Uterus (tissue), 3 donors: ENCODE measurements at regions not wholly inside any gene's neighbourhood (a gene's known extent, or its start where the extent isn't known, plus 50 kb on each side); places are given as distances from the start of the nearest gene placed in this dataset.
A peak's percentile ranks its signal among the peaks of the same experiment; 100 is the strongest.
"Not testable (repeated sequence)": the region's sequence is repeated elsewhere in the genome, so short reads cannot be mapped to it uniquely, and the experiment has no call there.

Experiments
- DNase-seq, 2 donors: peaks; one replicate each; pipeline ENCODE4 v3.0.0-alpha.2; 2019 to 2020
- H3K27ac ChIP-seq, 2 donors: fragments of 200-600 bp; sonication (generic); 1 replicate in 1 of 2; 2 replicates in 1 of 2; pipeline ENCODE4 v1.5.1; 2016 to 2018
- H3K27me3 ChIP-seq, 2 donors: fragments of 200-600 bp; sonication (generic); one replicate each; pipeline ENCODE4 v1.5.1; 2018 to 2019; ENCODE audit warnings: control low read depth in 1 of 2
- H3K36me3 ChIP-seq, 2 donors: fragments of 200-600 bp; sonication (generic); one replicate each; pipeline ENCODE4 v1.5.1; 2019; ENCODE audit warnings: control low read depth in 1 of 2
- H3K4me1 ChIP-seq, 2 donors: fragments of 200-600 bp; sonication (generic); one replicate each; pipeline ENCODE4 v1.5.1; 2018 to 2019; ENCODE audit warnings: control low read depth in 1 of 2
- H3K4me3 ChIP-seq, 2 donors: fragments of 200-600 bp; sonication (generic); 1 replicate in 1 of 2; 2 replicates in 1 of 2; pipeline ENCODE4 v1.5.1; 2018 to 2019; ENCODE audit warnings: mild to moderate bottlenecking in 1 of 2
- H3K9me3 ChIP-seq, 2 donors: fragments of 200-600 bp; sonication (generic); one replicate each; pipeline ENCODE4 v1.5.1; 2019; ENCODE audit warnings: control low read depth in 1 of 2
- CTCF ChIP-seq, 4 experiments: fragments of 200-600 bp in 2 of 4; fragments of 450-650 bp in 2 of 4; sonication (generic) in 2 of 4; IDR thresholded peaks; one replicate each; pipeline ENCODE4 v1.5.1; 2016 to 2019; ENCODE audit warnings: antibody characterized with exemption in 4 of 4, mild to moderate bottlenecking in 2 of 4, moderate library complexity in 1 of 4
- POLR2A ChIP-seq, 2 donors: fragments of 450-650 bp; IDR thresholded peaks; one replicate each; pipeline ENCODE4 v1.6.1; 2016; ENCODE audit warnings: antibody characterized with exemption in 2 of 2, mild to moderate bottlenecking in 1 of 2, moderate library complexity in 1 of 2
- intact Hi-C: fragments of 100-400 bp; cut with DNase I; formaldehyde crosslinking; loops from one replicate; pipeline ENCODE4 v1.15.1; 2023; ENCODE audit warnings: low total_unique reads
- donor health status: DM: yes; HTN: yes; CAD: no.

GRCh38 chr16:29578898-29579297, 72.7 kb upstream of the NPIPB12 start:
- H3K27me3 ChIP-seq, intact Hi-C loops, DNase-seq, H3K9me3 ChIP-seq, H3K27ac ChIP-seq, H3K36me3 ChIP-seq, H3K4me1 ChIP-seq, H3K4me3 ChIP-seq: not testable (repeated sequence)

DNA sequence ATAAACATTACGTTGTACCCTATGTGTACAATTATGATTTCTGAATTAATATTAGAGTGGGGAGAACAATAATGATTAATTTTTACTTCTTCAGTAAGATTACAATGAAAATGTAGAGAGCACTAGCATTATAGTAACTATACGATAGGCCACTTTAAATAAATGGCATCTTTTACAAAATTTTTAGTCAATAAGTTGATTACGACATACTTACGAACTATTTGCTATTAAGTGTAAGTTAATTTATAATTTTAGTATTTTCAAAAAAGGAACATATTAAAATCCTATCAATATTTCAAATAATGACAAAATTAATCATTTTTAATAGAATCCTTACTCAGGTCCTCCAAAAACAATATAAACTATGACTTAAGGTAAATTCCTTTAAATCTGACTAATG, 75.6 kb upstream of the NPIPB12 start:
- DNase-seq, H3K9me3 ChIP-seq, intact Hi-C loops, H3K27me3 ChIP-seq, H3K4me3 ChIP-seq, H3K36me3 ChIP-seq, H3K27ac ChIP-seq, H3K4me1 ChIP-seq: not testable (repeated sequence)

GRCh38 chr16:29591919-29592318, 71.1 kb upstream of the SPN start:
- DNase-seq, intact Hi-C loops, H3K9me3 ChIP-seq: not testable (repeated sequence)

DNA sequence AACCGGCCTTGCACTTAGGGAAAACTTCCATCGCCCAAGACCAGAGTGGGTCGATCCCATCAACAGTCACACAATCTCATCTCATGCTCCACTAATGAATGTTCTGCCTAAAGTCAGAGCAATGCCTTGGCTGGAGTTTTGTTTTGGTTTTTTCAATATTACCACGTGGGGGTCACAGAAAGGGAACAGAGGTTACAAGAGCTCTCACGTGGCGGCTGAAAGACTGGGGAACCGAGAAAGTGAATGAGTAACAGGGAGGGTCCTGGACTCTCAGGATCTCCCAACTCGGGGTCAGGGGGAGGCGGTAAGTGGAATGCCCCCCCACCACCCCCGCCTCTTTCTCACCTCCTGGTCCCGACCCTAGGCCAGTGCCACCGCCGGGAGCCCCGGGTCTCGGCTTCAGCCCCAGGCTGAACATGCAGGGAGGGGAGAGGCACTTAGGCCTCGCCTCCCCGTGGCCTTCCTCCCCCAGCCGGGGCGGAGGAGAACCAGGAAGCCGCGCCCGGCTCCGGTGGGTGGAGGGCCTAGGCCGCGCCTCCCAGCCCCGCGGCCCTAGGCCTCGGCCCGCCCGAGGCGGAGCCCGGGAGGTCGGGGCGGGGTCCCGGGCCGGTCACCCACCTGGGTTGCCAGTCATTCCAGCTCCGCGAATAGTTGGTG, 68.7 kb upstream of the SPN start:
- peak overlapping the region; percentile 88 to 92 for H3K27ac ChIP-seq
- intact Hi-C loops, H3K4me1 ChIP-seq, H3K9me3 ChIP-seq, H3K36me3 ChIP-seq, H3K27me3 ChIP-seq: not testable (repeated sequence)
- DNase-seq, result peak in 1 of 2 donors; percentile 44
- H3K4me3 ChIP-seq, result peak overlapping the region; percentile 57 to 70

More at GRCh38 chr16:29591919-29592318, 71.1 kb upstream of the SPN start:
- H3K27me3 ChIP-seq, H3K4me3 ChIP-seq, H3K4me1 ChIP-seq, H3K27ac ChIP-seq, H3K36me3 ChIP-seq: not testable (repeated sequence)

DNA sequence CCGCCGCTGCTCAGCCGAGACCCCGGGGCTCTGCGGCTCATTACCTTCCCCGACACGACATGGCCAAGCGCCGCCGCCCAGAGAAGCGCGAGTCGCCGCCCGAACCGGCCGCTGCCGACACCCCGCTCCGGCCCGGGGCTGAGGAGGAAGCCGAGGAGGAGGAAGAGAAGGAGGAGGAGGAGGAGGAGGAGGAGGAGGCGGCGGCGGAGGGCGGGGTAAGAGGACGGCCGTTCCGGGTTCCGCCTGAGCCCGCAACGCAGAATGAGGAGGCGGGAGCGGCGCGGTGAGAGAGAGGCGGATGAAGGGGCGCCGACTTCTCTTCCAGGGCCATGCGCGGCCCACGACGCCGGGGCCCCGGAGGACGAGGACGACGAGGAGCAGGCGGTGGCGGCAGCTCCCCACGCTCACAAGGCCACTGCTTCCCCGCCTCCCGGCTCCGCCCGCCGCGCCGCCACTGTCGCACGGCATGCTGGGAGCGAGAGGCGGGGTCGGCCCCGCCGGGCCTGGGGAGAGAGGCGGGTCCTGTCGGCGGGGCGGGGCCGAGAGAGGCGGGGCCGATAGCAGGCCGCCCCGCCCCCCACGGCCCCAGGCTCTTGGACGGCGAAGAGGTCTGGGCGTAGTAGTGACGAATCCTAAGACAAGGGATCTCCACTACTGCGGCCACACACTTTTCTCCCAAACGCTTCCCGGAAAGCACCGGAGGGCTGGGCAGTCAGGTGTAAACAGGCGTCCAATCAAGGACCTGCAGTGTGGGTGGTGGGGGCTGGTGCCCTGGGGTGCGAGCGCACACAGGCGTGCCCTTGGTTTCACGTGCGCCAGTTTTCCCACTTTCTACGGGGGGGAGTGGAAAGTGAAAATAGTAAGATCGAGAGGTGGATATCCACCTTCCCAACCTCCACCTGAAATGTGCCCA, 67.9 kb upstream of the SPN start:
- H3K4me1 ChIP-seq, H3K9me3 ChIP-seq, H3K36me3 ChIP-seq, intact Hi-C loops, H3K27me3 ChIP-seq: not testable (repeated sequence)
- peak; percentile 90 to 92 for DNase-seq
- Histone ChIP-seq H3K4me3 (peak overlapping the region; percentile 57 to 70), H3K27ac (peak overlapping the region; percentile 88 to 92)
- peak in 2 of 4 experiments; percentile 13 for TF ChIP-seq CTCF (IDR thresholded peaks at IDR 0.05)
- peak; percentile 60 to 87 for TF ChIP-seq POLR2A (IDR thresholded peaks at IDR 0.05)

GRCh38 chr16:29597030-29597429, 66.0 kb upstream of the SPN start:
- intact Hi-C loops, H3K4me1 ChIP-seq, H3K27ac ChIP-seq, H3K4me3 ChIP-seq, H3K36me3 ChIP-seq, DNase-seq, H3K9me3 ChIP-seq, H3K27me3 ChIP-seq: not testable (repeated sequence)

DNA sequence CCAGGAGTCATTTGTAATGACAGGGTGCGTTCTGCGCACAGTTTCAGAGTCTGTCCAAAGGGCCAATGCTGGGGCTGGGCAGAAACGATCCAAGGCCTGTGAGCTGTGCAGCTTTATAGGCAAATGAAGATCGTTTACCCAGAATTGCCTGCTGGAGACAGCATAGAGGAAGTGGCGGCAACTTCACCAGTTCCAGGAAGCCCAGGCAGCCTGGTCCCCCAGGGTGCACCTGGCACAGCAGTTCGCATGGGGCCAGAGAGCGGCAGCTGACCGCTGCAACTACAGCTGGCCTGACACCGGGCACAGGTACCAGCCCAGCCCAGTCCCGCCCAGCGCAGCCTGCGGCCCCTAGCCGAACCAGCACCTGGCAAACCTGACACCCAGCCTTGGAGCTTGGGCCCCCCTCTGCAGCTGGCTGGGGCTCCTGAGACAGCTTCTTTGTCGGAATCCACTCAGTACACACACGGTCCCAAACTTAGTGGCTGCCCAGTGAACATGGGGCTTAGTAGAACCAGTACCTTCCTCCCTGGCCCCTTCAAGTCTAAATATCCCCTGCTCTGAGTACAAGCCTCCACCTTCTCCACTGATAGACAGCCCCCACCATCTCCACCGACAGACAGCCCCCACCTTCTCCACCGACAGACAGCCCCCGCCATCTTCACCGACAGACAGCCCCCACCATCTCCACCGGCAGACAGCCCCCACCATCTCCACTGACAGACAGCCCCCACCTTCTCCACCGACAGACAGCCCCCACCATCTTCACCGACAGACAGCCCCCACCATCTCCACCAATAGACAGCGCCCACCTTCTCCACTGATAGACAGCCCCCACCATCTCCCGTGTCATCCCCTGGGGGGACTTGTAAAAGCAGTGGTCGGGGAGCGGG, 62.7 kb upstream of the SPN start:
- H3K36me3 ChIP-seq, H3K27ac ChIP-seq, H3K4me1 ChIP-seq, DNase-seq, H3K27me3 ChIP-seq, H3K4me3 ChIP-seq, intact Hi-C loops, H3K9me3 ChIP-seq: not testable (repeated sequence)

DNA sequence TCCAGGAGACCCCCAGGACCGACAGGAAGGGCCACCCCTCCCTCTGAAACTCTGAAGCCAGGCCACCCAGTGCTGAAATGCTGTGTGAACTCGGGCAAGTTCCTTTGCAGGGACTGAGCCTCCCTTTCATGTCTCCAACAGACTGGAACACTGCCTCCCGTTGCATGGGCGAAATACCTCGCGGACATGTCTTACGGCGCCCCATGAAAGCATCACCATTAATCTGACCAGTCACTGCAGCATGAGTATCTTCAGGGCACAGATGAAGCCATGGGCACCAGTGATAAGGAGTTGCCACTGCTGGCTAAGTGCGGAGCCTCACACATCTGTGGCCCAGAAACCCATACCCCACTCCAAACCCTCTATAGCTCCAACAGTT, 60.8 kb upstream of the SPN start:
- not testable (repeated sequence) for DNase-seq

DNA sequence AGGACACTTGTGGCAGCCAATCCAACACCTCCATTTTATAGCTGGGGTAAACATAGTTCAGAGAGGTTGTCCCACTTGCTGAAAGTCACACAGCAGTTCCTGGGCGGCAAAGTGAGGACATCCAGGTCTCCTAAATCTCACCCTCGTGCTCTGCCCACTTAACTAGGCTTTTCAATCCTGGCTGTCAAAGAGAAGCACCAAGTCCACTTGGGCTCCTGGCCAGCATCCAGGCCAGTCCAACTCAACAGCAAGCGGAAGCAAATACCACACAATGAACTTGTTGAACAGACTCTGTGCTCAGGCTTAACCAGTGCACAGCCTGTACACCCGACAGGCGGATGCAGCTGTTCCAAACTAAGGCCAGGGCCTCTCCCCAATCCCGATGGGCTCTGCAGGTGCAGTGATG, 60.4 kb upstream of the SPN start:
- H3K9me3 ChIP-seq, H3K4me1 ChIP-seq, H3K27me3 ChIP-seq, H3K36me3 ChIP-seq, H3K27ac ChIP-seq, H3K4me3 ChIP-seq, intact Hi-C loops, DNase-seq: not testable (repeated sequence)

More for the DNA sequence above, 60.8 kb upstream of the SPN start:
- intact Hi-C loops, H3K4me1 ChIP-seq, H3K4me3 ChIP-seq, H3K9me3 ChIP-seq, H3K27me3 ChIP-seq, H3K36me3 ChIP-seq: not testable (repeated sequence)
- H3K27ac ChIP-seq, result peak overlapping the region in 1 of 2 donors; percentile 29

GRCh38 chr16:29604631-29605549, 58.2 kb upstream of the SPN start:
- H3K36me3 ChIP-seq, H3K4me3 ChIP-seq, H3K4me1 ChIP-seq, H3K9me3 ChIP-seq, intact Hi-C loops, H3K27me3 ChIP-seq: not testable (repeated sequence)
- H3K27ac ChIP-seq, result peak overlapping the region in 1 of 2 donors; percentile 57
- peak; percentile 50 to 57 for DNase-seq
